HG02973 (cell line): ENCODE measurements at regions not wholly inside any gene's neighbourhood (a gene's known extent, or its start where the extent isn't known, plus 50 kb on each side); places are given as distances from the start of the nearest gene placed in this dataset.
A peak's percentile ranks its signal among the peaks of the same experiment; 100 is the strongest.

Source experiments
- ATAC-seq: cut with Tn5 transposase; IDR thresholded peaks from one replicate; pipeline ENCODE4 v1.9.1; 2021; ENCODE audit warnings: moderate library complexity; ENCODE audit not compliant: unreplicated experiment

DNA sequence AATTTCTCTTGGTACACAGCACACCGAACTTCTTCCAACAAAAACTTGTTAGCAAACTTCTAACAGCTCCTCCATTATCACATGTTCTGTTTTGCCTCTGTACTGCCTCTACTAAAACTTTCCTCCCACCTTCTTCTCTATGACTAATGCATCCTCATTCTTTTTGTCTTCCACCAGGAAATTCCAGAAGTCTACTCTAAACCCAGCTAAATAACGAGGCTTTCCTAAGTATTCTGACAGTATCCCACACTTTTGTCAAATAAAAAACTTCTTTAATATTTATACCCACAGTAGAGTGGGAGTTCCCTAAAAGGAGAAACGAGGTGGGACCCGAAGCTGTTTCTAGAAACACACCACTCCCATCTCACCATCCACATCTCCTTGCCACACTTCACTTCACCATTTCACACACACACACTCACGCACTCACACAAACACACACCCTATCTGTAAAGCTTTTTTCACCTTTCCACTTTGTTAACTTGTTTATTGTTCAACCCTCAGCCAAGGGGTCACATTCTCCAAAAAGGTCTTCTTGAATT is 280.3 kb downstream of the ARAP2 start:
- no peak for ATAC-seq

DNA sequence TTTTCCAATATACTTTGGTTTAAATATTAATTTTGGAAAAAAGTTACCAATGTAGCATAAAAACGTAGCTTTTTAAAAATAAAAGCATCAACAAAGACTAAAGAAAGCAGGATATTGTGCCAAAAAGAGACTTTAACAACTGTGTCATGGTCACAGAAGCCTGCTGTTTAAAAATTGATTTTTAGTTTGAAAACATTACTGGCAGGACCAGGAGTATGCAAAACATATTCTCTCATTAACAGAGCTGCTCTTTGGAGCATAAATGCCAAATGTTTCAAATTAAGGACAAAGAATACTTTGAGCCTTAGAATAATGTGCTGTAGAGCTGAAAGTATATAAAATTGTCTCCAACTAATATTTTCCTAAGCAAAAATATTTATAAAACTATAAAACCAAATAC is 279.0 kb downstream of the ARAP2 start:
- ATAC-seq = peak; percentile 53

DNA sequence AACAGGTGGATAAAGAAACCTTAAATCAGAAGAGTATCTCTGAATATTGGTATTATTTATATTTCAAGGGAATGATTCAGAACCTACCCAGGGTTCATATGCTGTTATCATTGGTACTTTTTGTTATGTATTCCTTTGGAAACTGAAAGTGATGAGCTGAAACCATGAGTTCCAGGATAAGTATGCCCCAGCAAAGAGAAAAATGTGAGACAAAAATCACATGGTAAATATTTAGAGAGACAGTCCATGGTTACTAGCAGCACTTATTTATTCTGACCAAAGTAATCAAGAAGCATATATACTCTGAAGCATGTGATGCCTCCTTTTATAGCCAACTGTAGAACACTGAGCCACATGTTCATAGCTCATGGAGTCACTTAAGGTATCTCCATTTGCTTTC is 277.7 kb downstream of the ARAP2 start:
- peak; percentile 37 for ATAC-seq

DNA sequence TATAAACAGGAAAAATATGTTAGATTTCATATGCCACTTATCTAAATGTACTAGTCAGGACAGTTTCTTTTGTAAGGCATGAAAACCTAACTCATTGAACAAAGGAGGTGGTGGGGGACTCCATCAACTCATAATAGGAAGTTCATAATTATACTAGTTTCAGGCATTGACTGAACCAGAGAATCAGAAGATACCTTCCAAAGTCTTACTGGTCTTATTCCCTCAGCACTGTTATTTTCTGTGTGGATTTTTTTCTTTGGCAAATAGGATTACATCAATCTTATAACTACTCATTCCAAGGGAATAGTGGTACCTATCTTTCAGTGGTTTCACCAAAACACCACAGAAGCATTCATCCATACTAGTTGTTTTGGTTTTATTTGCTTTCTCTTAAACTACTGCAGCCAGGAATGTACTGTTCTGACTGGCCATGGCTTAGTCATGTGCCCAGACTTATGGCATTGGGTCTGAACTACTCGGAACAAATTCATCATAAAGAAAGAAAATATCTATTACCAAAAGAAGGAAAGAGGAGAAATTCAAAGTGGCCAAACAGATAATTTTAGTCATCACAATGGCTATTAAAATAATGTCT is 273.9 kb downstream of the ARAP2 start:
- ATAC-seq = peak; percentile 60

- ATAC-seq = no peak
Observed at GRCh38 chr4:35972814-35973213, 271.5 kb downstream of the ARAP2 start.

DNA sequence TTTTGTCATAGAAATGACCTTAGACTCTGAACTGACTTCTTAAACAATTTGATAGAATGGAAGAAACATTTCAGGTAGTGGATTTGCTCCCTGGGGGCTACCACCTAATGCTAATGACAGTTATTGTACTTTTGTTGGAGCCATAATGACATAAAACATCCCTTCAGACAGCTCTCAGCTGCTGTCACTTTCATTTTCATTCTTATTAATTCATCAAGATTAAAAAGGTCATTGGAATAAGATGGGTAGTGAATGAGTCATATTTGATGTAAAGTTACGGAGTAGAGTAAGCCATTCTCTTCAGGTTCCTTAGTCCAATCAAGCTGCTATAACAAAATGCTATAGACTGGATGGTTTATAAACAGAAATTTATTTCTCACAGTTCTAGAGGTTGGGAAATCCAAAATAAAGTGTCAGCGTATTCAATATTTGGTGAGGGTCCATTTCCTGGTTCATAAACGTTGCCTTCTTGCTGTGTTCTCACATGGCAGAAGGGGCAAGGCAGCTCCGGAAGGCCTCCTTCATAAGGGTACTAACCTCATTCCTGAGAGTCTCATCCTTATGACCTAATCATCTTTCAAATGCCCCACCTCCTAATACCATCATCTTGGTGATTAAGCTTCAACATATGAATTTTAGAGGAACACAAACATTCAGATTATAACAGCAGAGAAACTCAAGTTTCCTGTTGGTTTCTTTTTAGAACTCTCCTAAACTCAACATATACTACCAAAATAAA is 268.5 kb downstream of the ARAP2 start:
- peak; percentile 48 for ATAC-seq

- no peak for ATAC-seq
Observed at GRCh38 chr4:35978551-35978950, 265.8 kb downstream of the ARAP2 start.

DNA sequence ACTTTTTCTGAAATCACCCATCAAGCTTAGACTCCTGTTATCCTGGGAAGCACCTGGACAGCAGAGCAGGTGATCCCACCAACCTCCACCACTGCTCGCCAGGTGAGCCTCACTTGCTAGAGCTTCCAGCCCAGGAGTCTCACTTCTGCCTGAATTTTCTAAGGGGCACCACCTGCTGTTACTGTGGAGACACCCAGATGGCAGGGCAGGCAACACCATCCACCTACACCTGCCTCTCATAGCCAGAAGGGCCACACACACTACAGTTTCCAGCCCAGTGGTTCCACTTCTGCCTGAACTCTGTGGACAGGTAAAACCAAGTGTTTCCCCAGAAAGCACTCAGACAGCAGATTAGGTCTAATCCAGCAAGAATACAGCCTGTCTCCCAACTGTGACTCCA is 262.0 kb downstream of the ARAP2 start:
- ATAC-seq = no peak

GRCh38 chr4:35986537-35986936 is 257.8 kb downstream of the ARAP2 start:
- no peak for ATAC-seq

DNA sequence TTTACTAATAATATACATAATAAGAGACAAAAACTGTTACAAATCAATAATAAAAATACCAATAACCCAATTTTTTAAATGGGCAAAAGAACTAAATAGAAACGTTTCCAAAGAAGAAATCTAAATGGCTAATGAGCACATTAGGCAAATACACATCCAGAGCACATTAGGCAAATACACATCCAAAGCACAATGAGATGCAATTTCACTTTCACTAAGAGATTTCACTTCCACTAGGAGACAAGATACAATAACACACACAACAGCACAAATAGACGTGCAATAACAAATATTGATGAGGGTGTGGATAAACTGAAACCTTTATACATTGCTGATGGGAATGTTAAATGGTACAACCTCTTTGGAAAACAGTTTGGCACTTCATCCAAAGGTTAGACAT is 250.7 kb downstream of the ARAP2 start:
- no peak for ATAC-seq

- no peak for ATAC-seq
Observed at GRCh38 chr4:36000941-36001557, 243.3 kb downstream of the ARAP2 start.

- ATAC-seq = no peak
Observed at GRCh38 chr4:36003051-36003450, 241.3 kb downstream of the ARAP2 start.

DNA sequence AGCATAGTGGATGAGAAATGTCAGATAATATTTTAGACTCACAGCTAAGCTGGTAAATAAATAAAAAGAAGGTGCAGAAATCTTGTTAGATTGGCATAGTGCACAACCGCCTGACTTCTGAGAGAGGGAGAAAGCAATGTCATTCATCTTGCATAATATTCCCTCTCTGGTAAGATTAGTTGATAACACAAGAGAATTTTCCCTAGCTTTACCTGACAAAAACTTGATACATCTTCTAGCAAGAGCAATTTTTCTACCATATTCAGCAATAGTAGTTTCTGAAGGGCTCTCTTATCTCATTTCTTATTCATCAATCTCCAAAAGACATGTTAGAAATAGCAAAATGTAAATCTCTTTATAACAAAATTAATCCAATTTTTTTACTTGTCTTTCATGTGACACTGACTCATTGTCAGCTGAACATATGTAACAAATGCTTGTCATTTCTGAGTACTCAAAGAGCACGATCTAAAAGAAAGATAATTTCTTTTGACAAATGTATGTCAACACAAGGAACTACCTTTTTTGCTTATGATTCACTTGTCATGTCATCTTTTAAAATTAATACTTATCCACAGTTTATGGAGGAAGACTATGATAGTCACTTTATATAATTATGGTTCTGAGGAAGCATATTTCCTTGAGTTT is 240.0 kb downstream of the ARAP2 start:
- no peak for ATAC-seq

DNA sequence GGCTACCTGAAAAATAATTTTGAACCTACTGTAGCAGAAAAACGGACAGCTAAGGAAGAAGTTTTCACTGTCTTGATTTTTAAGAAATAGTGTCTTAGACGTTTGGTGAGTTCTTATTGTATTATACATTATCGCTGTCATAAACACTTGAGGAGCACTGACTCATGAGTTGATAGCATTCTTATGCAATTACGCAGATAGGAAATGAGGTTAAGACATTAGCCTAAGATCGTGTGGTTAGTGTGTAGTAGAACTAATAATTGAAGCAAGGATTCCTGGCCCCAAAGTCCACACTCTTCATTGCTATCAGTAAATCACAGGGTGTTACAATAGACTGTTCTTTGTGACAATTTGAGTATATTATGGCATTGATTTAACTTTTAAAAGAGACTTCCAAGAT is 238.1 kb downstream of the ARAP2 start:
- ATAC-seq = no peak

DNA sequence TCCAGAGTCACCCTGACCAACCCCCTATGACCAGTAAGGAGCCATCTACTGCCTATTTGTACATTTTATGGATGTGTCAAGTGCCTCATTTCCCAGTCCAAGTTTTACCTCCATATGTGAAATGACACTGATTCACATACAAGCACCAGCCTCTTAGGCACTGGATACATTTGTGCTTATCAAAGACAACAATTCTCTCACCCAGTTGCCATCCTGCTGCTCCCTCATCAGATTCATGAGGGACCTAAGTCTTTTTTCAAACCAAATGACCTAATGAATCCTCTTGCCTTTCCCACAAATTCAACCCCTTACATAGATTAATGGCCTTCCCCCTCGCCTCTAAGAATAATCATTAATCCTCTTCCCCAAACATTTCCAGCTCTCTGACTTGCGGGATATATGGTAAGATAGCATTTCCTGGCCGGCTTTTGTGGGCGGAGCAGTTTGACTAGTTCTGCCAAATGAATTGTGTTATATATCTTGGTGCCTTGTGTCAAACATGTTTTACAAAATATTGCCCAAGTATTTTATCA is 233.9 kb downstream of the ARAP2 start:
- ATAC-seq = no peak

DNA sequence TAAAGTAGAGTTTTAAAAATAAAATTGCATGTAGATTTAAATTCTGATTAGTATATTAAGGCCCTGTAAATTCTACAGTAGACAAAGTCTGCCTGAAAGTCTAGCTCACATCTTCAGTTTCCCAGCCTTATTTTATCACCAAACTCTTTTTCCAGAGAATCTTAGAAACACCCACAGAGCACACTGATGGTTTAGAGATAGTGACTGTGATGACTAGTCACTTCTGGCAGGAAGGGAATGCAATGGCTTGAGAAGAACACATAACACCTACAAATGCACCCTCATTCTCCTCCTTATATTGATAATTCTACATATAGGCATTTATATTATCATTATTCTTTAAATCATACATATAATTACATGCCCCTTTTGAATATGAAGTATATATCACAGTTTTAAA is 232.9 kb downstream of the ARAP2 start:
- ATAC-seq = no peak

DNA sequence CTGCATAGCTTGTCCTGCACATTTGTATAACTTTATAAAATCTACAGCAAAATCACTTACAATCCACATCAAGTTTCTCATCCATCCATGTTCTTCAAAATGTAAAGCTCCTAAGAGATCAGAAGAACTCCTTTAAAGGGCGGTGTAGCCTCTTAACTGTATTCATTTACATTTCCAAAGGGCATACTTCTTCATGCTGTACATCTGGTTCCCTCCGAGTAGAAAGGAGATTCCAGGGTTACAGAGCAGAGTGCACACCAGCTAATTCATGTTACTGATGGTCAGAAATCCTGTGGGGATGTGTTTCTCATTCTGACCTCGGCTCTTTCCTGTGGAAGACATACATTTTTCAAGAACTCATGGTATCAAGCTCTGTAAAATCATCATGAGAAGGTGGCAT is 231.8 kb downstream of the ARAP2 start:
- no peak for ATAC-seq

DNA sequence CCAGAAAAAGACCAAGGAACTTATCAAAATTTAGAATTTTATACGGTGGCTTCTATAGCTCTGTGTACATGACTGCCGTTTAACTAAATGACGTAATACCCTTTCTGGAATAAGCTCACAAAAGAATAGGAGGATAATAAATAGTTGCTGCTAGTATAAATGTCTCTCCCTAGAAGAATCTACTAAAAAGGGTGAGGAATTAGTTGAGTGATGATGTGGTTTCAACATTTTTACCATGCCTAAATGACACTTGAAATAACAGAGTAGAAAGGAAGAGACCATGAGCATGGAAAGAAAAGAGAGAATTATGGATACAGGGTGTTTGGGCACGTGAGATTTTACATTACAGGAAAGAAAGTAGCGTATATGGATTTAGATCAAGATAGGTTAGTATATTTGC is 231.1 kb downstream of the ARAP2 start:
- ATAC-seq = no peak
